HepG2 (cell line): ENCODE measurements at regions not wholly inside any gene's neighbourhood (a gene's known extent, or its start where the extent isn't known, plus 50 kb on each side); places are given as distances from the start of the nearest gene placed in this dataset.

Experiments used
- CTCF ChIP-seq: sonication (generic); formaldehyde crosslinking; IDR thresholded peaks from 2 replicates; pipeline ENCODE4 v1.5.0; 2020; ENCODE audit warnings: mild to moderate bottlenecking, missing genetic modification reagents, moderate library complexity
- HDAC6 ChIP-seq: fragments of 200-600 bp; sonication (generic); IDR thresholded peaks from 2 replicates; pipeline ENCODE4 v1.7.0; 2017; ENCODE audit warnings: mild to moderate bottlenecking, antibody characterized with exemption, low read length, low read depth
- HIC2 ChIP-seq: sonication (generic); formaldehyde crosslinking; IDR thresholded peaks from 2 replicates; pipeline ENCODE4 v1.9.0; 2022; ENCODE audit warnings: low read depth, missing genetic modification reagents
- MTF2 ChIP-seq: sonication (generic); formaldehyde crosslinking; IDR thresholded peaks from 2 replicates; pipeline ENCODE4 v1.5.0; 2020; ENCODE audit warnings: missing genetic modification reagents, borderline replicate concordance
- TFAP4 ChIP-seq: sonication (generic); IDR thresholded peaks from 2 replicates; pipeline ENCODE4 v1.6.1; 2016; ENCODE audit warnings: low read depth, borderline replicate concordance
- ZNF546 ChIP-seq: sonication (generic); formaldehyde crosslinking; conservative IDR thresholded peaks from 2 replicates; pipeline ENCODE4 v1.8.1; 2023; ENCODE audit warnings: mild to moderate bottlenecking, missing genetic modification reagents

- TF ChIP-seq ZNF546 (CRISPR knock-in tag) (no peak), TFAP4 (no peak), HDAC6 (no peak), CTCF (CRISPR knock-in tag) (no peak), MTF2 (CRISPR knock-in tag) (no peak), HIC2 (no peak)
These were observed 397.8 kb downstream of the GADD45G start for GRCh38 chr9:90002397-90003271.
